GM21825 (cell line): ENCODE measurements at regions not wholly inside any gene's neighbourhood (a gene's known extent, or its start where the extent isn't known, plus 50 kb on each side); places are given as distances from the start of the nearest gene placed in this dataset.

ENCODE experiments used
- ATAC-seq: cut with Tn5 transposase; IDR thresholded peaks from one replicate; pipeline ENCODE4 v1.9.1; 2021; ENCODE audit warnings: mild to moderate bottlenecking, moderate library complexity; ENCODE audit not compliant: unreplicated experiment

GRCh38 chr12:95411057-95411456 lies 62.9 kb upstream of the METAP2 start:
- no peak for ATAC-seq

- no peak for ATAC-seq
Observed at GRCh38 chr12:95411466-95411865, 62.5 kb upstream of the METAP2 start.

DNA sequence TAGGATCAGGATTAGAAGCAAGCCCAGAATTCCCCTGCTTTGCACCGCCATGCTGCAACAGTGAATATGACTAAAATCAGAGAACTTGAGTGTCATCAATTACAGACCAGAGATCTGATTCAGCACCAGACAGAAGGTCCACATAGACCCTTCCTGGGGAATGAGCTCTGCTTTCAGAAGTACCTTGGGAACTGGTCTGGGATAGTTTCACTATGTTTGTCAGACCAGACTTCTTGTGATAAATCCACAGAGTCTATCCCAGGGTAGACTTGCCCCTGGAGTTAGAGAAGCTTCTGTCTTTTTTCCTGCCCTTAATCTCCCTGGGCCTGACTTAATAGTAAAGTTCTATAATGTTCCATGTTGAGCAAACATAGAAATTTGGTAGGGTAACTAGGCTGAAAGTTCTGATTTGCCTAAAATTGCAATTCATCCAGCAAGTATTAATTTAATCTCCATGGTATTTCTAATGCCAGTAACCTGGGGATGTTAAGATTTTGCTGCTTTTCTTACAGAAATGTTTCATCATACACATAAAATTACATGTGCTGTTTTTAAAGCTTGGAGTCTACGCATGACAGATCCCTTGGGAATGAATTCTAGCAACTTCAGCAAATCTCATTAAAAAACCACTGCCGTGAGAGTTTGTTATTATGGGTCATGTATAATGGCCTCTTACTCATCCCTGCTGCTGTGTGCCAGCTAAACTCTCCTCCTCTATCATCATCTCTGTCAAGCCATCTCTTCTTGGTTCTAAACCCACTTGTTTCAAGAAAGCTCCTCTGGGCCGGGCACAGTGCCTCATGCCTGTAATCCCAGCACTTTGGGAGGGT lies 61.3 kb upstream of the METAP2 start:
- ATAC-seq, result no peak

- no peak for ATAC-seq
Observed at GRCh38 chr12:95413576-95413975, 60.4 kb upstream of the METAP2 start.

GRCh38 chr12:95415451-95415850 lies 58.5 kb upstream of the METAP2 start:
- no peak for ATAC-seq

GRCh38 chr12:95416111-95416636 lies 57.8 kb upstream of the METAP2 start:
- ATAC-seq, result no peak

DNA sequence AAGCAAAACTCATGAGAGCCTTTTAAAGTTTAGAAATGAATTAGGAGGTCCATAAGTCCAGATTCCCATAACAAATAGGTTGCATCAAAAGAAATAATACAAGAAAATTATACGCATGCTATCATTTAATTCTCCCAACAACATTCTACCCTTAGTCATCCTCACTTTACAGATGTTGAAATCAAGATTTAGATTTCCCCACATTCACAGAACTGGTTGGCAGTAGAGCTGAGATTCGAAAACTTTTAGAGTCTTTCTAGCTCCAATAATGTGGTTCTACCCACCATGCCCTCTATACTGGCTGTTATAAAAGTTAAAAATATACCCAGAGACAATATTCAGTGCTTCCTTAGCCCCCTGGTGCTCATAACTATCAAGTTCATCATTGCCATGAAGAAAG lies 56.6 kb upstream of the METAP2 start:
- no peak for ATAC-seq

GRCh38 chr12:95418142-95418541 lies 55.8 kb upstream of the METAP2 start:
- ATAC-seq, result no peak
